ENCODE measurements at regions not wholly inside any gene's neighbourhood (a gene's known extent, or its start where the extent isn't known, plus 50 kb on each side); places are given as distances from the start of the nearest gene placed in this dataset.

- POLR2A ChIA-PET, result no interaction called here
- CTCF ChIA-PET, result no interaction called here
These were observed 467.7 kb downstream of the SH2D1A start for GRCh38 chrX:124814106-124814505.

GRCh38 chrX:124818033-124818432 is 471.7 kb downstream of the SH2D1A start:
- CTCF ChIA-PET, result no interaction called here
- POLR2A ChIA-PET, result no interaction called here

GRCh38 chrX:124818764-124819163 is 472.4 kb downstream of the SH2D1A start:
- POLR2A ChIA-PET, result no interaction called here
- CTCF ChIA-PET, result no interaction called here

- ChIA-PET CTCF (no interaction called here), POLR2A (no interaction called here)
These were observed 474.4 kb downstream of the SH2D1A start for GRCh38 chrX:124820738-124821137.

- ChIA-PET CTCF (no interaction called here), POLR2A (no interaction called here)
These were observed 481.0 kb downstream of the SH2D1A start for GRCh38 chrX:124827258-124827845.

GRCh38 chrX:124829930-124830329 is 483.6 kb downstream of the SH2D1A start:
- ChIA-PET POLR2A (no interaction called here), CTCF (no interaction called here)

- ChIA-PET CTCF (no interaction called here), POLR2A (no interaction called here)
These were observed 482.9 kb upstream of the TEX13C start for GRCh38 chrX:124836786-124837185.

GRCh38 chrX:124842205-124842604 is 477.5 kb upstream of the TEX13C start:
- ChIA-PET POLR2A (no interaction called here), CTCF (no interaction called here)

- POLR2A ChIA-PET, result no interaction called here
- CTCF ChIA-PET, result no interaction called here
These were observed 458.9 kb upstream of the TEX13C start for GRCh38 chrX:124860736-124861135.

GRCh38 chrX:124862301-124862700 is 457.4 kb upstream of the TEX13C start:
- ChIA-PET CTCF (no interaction called here), POLR2A (no interaction called here)

- ChIA-PET POLR2A (no interaction called here), CTCF (no interaction called here)
These were observed 456.4 kb upstream of the TEX13C start for GRCh38 chrX:124863303-124863702.

GRCh38 chrX:124887572-124887971 is 432.1 kb upstream of the TEX13C start:
- POLR2A ChIA-PET, result no interaction called here
- CTCF ChIA-PET, result no interaction called here

GRCh38 chrX:124895947-124896346 is 423.7 kb upstream of the TEX13C start:
- ChIA-PET POLR2A (no interaction called here), CTCF (no interaction called here)

GRCh38 chrX:124902953-124903352 is 416.7 kb upstream of the TEX13C start:
- POLR2A ChIA-PET, result no interaction called here

GRCh38 chrX:124910611-124911010 is 409.1 kb upstream of the TEX13C start:
- CTCF ChIA-PET, result no interaction called here
- POLR2A ChIA-PET, result no interaction called here

More at GRCh38 chrX:124902953-124903352, 416.7 kb upstream of the TEX13C start:
- CTCF ChIA-PET, result no interaction called here

- POLR2A ChIA-PET, result no interaction called here
- CTCF ChIA-PET, result no interaction called here
These were observed 402.7 kb upstream of the TEX13C start for GRCh38 chrX:124917011-124917410.

GRCh38 chrX:124925681-124926080 is 394.0 kb upstream of the TEX13C start:
- CTCF ChIA-PET, result no interaction called here
- POLR2A ChIA-PET, result no interaction called here

- POLR2A ChIA-PET, result no interaction called here
- CTCF ChIA-PET, result no interaction called here
These were observed 388.4 kb upstream of the TEX13C start for GRCh38 chrX:124931241-124931640.

- ChIA-PET POLR2A (no interaction called here), CTCF (no interaction called here)
These were observed 387.7 kb upstream of the TEX13C start for GRCh38 chrX:124931958-124932357.

GRCh38 chrX:124938715-124939114 is 381.0 kb upstream of the TEX13C start:
- ChIA-PET CTCF (no interaction called here), POLR2A (no interaction called here)

- ChIA-PET CTCF (no interaction called here), POLR2A (no interaction called here)
These were observed 379.1 kb upstream of the TEX13C start for GRCh38 chrX:124940531-124940930.

- CTCF ChIA-PET, result no interaction called here
- POLR2A ChIA-PET, result no interaction called here
These were observed 365.3 kb upstream of the TEX13C start for GRCh38 chrX:124954402-124954801.

GRCh38 chrX:124960454-124960853 is 359.2 kb upstream of the TEX13C start:
- ChIA-PET POLR2A (no interaction called here), CTCF (no interaction called here)

Measured in activated CD8-positive, alpha-beta memory T cell treated with anti-CD3 and anti-CD28 coated beads for 36 hours (primary cell).